GM18502 (cell line): ENCODE measurements at regions not wholly inside any gene's neighbourhood (a gene's known extent, or its start where the extent isn't known, plus 50 kb on each side); places are given as distances from the start of the nearest gene placed in this dataset.
"Not testable (repeated sequence)": the region's sequence is repeated elsewhere in the genome, so short reads cannot be mapped to it uniquely, and the experiment has no call there.

Experiments used
- ATAC-seq: cut with Tn5 transposase; IDR thresholded peaks from one replicate; pipeline ENCODE4 v1.9.1; 2021; ENCODE audit warnings: mild to moderate bottlenecking; ENCODE audit not compliant: unreplicated experiment, poor library complexity

GRCh38 chr11:90770007-90770406, 547.2 kb upstream of the CHORDC1 start:
- ATAC-seq, result no peak

- no peak for ATAC-seq
Observed at GRCh38 chr11:90766121-90766520, 543.3 kb upstream of the CHORDC1 start.

DNA sequence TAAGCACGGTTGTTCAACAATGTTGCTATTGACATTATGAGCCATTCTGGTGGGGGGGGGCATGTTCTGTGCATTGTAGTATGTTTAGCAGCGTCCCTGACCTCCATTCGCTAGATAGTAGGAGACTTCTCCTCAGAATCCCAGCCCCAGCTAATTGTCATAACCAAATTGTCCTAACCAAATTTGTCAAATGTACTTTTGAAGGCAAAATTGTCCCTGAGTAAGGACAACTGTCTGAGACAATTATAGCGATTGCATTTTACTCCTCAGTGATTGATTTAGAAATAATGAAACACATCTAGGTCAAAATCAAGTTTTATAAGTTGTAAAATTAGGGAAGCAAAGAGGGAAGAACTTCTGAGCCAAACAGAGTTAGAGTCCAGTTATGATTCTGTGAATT, 541.8 kb upstream of the CHORDC1 start:
- ATAC-seq, result no peak

DNA sequence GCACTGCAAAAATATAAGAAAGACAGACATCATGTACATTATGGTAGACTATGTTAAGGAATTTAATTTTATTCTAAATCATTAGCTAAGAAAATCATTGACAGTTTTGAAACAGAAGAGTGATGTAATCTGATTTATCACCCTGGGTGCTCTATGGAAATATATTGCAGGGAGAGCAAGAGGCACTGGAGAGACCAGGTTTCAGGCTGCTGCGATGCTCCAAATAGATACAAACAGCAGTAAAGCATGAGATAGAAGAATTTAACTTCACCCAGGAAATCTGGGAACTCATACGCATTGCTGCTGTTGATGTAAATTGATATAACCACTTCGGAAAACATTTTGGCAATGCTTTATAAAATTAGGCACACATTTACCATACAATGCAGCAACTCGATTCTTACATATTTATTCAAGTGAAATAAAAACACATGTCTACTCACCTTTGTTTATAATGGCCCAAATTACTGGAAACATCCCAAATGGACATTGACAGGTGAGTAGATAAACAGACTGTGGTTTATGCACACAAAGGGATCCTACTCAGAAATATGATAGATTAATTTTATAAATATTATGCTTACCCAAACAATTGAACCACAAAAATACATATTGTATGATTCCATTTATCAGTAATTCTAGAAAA, 535.1 kb upstream of the CHORDC1 start:
- ATAC-seq, result no peak

- ATAC-seq, result no peak
Observed at GRCh38 chr11:90756617-90757016, 533.8 kb upstream of the CHORDC1 start.

GRCh38 chr11:90753546-90753945, 530.7 kb upstream of the CHORDC1 start:
- no peak for ATAC-seq

- ATAC-seq, result no peak
Observed at GRCh38 chr11:90747057-90747456, 524.2 kb upstream of the CHORDC1 start.

DNA sequence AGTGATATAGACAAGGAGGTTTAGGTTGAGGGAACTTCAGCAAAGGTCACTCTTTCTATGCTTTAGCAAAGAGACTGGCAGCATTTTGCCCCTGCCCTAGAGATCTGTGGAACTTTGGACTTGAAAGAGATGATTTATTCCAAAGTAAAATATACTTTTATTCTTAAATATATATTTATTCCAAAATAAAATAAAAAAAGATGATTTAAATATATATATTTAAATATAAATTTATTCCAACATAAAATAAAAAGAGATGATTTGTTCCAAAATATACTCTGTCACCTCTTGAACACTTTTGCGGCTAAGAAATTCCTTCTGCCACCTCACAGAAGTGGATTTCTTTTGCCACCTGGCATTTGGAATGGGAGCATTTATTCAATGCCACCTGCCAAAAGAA, 521.3 kb upstream of the CHORDC1 start:
- no peak for ATAC-seq

GRCh38 chr11:90738799-90739198, 516.0 kb upstream of the CHORDC1 start:
- peak; percentile 50 for ATAC-seq

DNA sequence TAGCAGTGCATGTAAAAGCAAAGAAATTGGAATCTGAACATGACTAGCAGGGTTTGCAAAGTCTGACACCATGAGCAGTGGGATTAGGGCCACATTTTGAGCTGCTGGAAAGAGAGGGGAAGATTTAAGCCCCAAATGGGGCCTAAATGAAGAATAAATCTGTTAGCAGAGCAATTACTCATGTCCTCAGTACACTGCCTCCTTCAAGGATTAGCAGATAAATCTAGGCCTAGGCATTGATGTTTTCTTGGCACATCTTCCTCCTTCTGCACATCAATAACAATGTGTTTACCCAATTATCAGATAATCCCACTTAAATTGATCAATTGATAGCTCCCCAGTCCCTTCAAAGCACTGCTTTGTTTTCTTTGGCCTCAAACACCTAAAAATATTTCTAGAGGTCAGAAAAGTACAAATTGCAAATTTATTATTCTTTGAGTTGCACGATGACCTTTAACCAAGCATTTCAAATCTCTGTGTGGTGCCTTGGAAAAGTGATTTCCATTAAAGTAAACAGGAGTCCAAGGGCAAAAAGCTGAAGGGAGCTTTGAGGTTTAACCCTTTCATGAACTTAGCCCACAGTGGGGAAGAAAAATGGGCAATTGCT, 514.7 kb upstream of the CHORDC1 start:
- ATAC-seq, result no peak

- ATAC-seq, result no peak
Observed at GRCh38 chr11:90732486-90732885, 509.6 kb upstream of the CHORDC1 start.

- no peak for ATAC-seq
Observed at GRCh38 chr11:90723475-90723874, 500.6 kb upstream of the CHORDC1 start.

DNA sequence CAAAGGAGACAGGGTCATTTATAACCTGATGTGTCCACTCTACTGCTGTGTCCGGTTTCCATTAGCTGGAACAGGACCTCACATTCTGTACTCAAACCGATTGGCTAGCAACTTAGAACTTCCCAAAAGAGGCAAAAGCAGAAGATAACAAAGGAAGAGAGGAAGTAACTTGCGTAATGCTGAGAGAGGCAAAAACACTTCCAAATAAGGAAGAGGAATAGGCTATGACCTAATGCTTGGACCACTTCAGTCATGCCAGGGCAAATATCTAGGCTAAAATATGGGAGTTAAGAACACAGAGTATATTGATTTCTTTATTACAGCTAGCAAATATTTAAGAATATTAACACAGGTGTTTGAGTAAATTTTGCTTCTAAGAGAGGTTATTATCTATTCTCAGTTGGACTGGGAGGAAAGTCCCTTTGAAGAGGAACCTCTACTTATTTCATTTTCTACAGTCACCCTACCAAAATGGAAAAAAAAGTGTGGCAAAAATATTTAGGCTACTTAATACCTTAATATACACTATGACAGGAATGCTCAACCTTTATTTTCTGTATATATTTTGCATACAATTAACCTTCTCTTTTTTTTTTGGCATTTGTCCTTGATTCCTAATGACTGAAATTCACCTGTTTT, 499.8 kb upstream of the CHORDC1 start:
- ATAC-seq, result no peak

GRCh38 chr11:90717522-90717921, 494.7 kb upstream of the CHORDC1 start:
- ATAC-seq, result no peak

DNA sequence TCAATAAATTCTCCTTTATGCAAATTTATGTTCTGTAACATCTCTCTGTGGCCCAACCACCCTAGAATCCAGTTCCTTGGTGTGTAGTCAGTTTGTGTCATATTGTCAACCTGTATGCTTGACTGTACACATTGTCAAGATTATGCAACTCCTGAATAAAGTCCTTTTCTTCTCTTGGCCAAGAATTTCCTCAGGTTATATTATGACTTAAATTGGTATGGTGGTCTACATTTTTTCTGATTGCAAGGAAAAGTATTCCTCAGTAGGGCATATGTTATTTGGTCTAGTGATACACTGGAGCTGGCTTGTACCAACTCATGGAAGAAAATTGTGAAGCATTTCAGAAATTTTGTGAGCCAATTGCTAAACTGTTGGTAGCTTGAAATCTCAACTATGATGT, 482.8 kb upstream of the CHORDC1 start:
- no peak for ATAC-seq

- no peak for ATAC-seq
Observed at GRCh38 chr11:90704510-90704909, 481.7 kb upstream of the CHORDC1 start.

GRCh38 chr11:90701716-90702115, 478.9 kb upstream of the CHORDC1 start:
- ATAC-seq, result no peak

- ATAC-seq, result peak; percentile 90
Observed at GRCh38 chr11:90700789-90701439, 478.1 kb upstream of the CHORDC1 start.

- no peak for ATAC-seq
Observed at GRCh38 chr11:90699791-90700400, 477.0 kb upstream of the CHORDC1 start.

DNA sequence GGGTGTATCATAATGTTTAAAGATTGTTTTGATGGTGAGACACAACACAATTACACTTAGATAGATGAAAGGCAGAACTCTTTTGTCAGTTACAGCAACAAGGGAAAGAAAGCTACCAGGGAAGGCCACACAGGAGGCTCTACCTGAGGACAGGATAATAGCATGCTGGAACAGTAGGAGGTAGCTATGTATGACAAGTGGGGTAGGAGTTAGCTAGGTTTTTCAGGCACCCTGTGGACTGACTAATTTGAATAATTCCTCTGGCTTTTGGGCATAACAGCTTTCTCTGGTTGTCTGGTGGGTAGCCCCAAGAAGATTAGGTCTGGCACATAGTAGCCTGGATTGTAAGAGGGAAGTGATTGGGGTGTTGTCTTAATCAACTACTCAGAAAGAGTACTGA, 475.4 kb upstream of the CHORDC1 start:
- ATAC-seq, result no peak

GRCh38 chr11:90675496-90675895, 452.6 kb upstream of the CHORDC1 start:
- ATAC-seq, result not testable (repeated sequence)
